ENCODE measurements at regions not wholly inside any gene's neighbourhood (a gene's known extent, or its start where the extent isn't known, plus 50 kb on each side); places are given as distances from the start of the nearest gene placed in this dataset.

GRCh38 chr10:107383357-107383756 is 218.9 kb upstream of the SORCS1 start:
- no peak for DNase-seq

DNA sequence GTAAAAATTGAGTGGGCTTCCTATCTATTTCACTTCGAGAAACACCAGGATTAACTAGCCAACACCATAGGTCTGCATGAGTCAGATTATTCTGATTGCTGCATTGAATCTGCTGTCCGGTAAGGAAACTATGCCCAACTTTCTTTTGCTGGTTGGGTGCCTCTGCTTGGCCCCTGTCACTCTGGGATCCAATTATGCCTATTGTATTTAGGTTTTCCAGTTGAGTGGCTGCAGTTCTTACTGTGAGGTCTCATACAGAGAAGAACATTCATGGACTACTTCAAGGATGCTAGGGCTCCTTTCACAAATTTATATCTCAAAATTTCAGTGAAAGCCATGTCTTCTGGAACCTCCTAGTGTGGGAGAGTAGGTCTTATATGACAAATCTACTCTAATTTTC is 215.1 kb upstream of the SORCS1 start:
- no peak for DNase-seq

DNA sequence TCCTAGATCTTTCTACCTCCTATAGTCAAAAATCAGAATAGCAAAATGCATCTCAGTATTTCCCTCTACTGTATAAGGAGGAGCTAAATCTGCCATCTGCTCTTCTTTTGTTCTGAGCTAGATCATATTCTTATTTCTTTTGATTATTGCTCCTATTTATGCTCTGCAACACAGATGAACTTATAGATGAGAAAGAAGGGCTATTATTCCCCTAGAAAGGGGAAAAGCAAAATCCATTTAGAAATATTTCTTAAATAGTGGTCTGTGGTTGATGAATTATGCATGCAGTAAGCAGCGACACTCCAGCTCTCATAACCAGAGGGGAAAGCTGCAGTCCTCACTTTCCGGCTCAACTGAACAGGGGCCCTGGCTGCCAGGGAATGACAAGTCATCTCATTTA is 207.3 kb upstream of the SORCS1 start:
- DNase-seq = no peak

DNA sequence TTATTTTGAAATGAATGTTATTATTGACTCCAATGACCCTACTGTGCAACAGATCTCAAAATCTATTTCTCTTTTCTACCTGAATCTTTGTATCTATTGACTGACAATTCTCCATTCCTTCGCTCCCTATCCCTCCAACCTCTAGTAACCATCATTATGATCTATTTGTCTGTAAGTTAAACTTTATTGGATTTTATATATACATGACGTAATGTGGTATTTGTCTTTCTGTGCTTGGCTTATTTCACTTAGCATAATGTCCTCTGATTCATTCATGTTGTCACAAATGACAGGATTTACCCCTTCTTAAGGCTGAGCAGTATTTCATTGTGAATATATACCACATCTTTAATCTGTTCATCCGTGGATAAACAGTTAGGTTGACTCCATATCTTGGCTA is 200.4 kb upstream of the SORCS1 start:
- no peak for DNase-seq

GRCh38 chr10:107362306-107362705 is 197.8 kb upstream of the SORCS1 start:
- no peak for DNase-seq

DNA sequence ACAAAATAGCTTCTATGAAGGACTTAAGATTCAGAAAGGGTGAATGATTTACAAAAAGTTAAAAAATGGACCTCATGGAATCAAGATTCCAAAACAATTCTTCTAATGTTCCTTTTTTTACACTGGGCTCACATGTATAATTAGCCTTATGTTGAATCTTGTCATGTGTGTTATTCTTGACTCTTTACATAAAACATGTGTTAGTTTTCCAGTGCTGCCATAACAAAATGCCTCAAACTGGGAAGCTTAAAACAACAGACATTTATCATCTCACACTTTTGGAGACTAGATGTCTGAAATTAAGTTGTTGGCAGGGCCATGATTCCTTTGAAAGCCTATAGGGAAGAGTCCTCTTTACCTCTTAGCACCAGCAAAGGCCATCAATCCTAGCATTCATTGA is 192.5 kb upstream of the SORCS1 start:
- DNase-seq = no peak

- DNase-seq = no peak
Observed at GRCh38 chr10:107356396-107356795, 191.9 kb upstream of the SORCS1 start.

GRCh38 chr10:107342711-107343110 is 178.2 kb upstream of the SORCS1 start:
- DNase-seq = no peak

GRCh38 chr10:107341281-107341680 is 176.8 kb upstream of the SORCS1 start:
- no peak for DNase-seq

GRCh38 chr10:107340326-107340725 is 175.8 kb upstream of the SORCS1 start:
- no peak for DNase-seq

DNA sequence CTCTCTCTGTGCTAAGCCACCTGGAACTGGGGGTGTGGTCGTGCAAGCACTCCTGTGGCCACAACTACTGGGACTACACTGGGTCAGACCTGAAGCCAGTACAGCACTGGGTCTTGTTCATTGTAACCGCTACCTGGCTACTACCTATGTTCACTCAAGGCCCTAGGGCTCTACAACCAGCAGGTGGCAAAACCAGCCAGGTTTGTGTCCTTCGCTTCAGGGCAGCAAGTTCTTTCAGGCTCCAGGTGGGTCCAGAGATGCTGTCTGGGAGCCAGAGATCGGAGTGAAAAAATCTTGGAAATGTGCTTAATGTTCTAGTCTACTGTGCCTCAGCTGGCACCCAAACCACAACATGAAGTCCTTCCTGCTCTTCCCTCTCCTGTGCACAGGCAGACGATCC is 171.6 kb upstream of the SORCS1 start:
- no peak for DNase-seq

DNA sequence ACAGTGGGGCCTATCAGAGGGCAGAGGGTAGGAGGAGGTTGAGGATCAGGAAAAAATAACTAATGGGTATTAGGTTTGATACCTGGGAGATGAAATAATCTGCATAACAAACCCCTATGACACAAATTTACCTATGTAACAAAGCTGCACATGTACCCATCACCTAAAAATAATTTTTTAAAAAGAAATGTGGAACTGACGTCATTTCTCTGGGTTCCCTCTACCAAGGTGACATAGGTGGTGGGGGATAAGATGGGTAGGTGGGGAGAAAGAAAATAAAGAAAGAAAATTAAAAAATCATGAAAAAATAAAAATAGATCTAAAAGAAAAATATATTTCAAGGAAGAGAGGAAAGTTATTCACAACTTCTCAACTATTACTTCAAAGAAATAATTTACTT is 153.1 kb upstream of the SORCS1 start:
- no peak for DNase-seq

- no peak for DNase-seq
Observed at GRCh38 chr10:107303203-107303602, 138.7 kb upstream of the SORCS1 start.

- DNase-seq = no peak
Observed at GRCh38 chr10:107299606-107300005, 135.1 kb upstream of the SORCS1 start.

GRCh38 chr10:107284187-107284586 is 119.7 kb upstream of the SORCS1 start:
- no peak for DNase-seq

DNA sequence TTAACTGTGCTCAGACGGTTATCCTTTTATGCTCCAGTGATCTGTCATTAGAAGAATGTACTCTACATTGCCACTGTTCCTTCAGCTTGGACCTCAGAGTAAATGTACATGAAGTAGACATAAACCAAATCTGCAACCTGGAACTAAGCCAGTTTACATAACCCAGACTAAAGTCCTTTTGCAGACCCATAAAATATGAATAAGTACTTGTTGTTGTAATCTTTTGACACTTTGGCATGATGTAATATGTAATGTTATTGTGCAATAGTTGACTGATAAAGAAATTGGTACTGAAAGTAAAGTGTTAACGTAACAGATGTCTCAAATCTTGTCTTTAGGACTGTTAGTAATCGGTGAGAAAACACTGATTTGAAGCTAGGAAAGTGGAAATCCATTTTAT is 115.8 kb upstream of the SORCS1 start:
- DNase-seq = no peak

GRCh38 chr10:107277591-107277990 is 113.1 kb upstream of the SORCS1 start:
- DNase-seq = no peak

DNA sequence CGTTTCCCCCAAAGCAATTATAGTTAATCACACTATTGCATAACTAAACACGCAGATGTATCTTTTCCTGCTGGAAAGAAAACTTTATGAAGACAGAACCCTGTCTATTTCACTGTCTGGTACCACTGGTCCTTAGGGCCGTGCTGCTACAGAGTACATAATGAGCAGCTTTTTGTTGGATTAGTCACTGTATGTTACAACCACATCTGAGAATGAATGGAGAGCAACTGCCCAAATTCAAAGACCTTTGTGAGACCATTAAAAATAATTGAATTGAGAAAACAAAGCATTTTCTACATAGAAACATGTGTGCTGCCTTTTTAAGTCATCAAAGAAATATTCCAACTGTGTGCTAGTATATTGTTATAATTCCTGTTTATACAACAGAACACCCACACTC is 111.3 kb upstream of the SORCS1 start:
- no peak for DNase-seq

DNA sequence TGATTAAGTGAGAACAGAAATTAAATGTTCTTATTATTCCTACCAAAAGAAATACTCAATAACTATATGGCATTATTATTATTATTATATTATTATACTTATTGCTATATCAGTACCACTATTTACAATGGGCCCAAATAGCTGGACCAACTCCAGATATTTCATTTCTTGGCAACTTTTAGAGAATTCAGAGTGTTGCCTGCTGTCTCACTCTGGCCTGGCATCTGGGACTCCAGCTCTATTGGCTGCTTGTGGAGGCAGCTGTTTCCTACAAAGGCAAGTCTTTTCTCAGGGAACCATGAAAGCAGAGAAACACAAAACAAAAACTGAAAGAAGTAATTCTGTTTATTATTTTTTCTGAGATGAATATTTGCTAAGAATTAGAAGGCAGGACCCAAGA is 105.1 kb upstream of the SORCS1 start:
- no peak for DNase-seq

- DNase-seq = no peak
Observed at GRCh38 chr10:107264742-107265141, 100.2 kb upstream of the SORCS1 start.

- DNase-seq = no peak
Observed at GRCh38 chr10:107244122-107244521, 79.6 kb upstream of the SORCS1 start.

- DNase-seq = no peak
Observed at GRCh38 chr10:107238275-107238674, 73.8 kb upstream of the SORCS1 start.

- DNase-seq = no peak
Observed at GRCh38 chr10:107232013-107232412, 67.5 kb upstream of the SORCS1 start.

DNA sequence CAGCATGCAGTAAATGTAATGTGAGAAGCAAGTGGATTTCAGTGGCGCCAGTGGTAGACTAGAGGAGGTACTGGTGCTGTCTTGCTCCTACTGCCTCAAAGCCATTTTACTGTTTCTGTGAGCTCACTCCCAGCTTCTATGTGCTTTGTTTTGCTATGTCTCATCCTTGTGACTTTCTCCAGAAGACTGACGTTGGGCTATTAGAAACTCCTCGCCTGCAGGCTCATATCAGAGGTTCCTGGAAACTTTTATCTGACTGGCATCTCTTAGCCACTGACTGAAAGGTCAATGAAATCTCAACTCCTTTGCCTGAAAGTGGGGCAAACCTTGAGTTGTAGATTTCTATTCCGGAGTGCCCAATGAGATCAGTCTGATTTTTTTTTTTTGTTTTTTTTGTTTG is 66.4 kb upstream of the SORCS1 start:
- no peak for DNase-seq

DNA sequence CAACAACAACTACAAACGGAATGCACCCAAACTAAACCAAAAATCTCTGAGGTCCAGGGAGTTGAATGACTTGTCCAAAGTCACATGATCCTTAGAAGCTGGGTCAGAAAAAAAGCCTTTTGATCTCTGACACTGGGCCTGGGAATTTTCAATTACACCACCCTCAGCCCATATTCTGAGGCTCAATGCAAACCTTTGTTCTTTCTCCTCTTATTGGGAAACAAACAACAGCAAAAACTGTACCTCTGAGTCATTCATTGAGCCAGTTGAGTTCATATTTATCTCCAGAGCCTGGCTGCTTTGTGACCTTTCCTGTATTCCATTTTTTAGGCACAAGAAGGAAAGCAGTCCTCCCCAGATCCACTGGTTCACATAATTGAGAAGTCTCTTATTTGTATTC is 51.2 kb upstream of the SORCS1 start:
- DNase-seq = no peak
